Karpas-422 (cell line): ENCODE measurements at regions not wholly inside any gene's neighbourhood (a gene's known extent, or its start where the extent isn't known, plus 50 kb on each side); places are given as distances from the start of the nearest gene placed in this dataset.

ENCODE experiments used
- DNase-seq: peaks from one replicate; pipeline ENCODE4 v3.0.0-alpha.2; 2015
- H2AFZ ChIP-seq: fragments of 200-600 bp; sonication (generic); 2 replicates; pipeline ENCODE4 v1.6.1; 2014; ENCODE audit warnings: antibody characterized with exemption, low read length, mixed read lengths
- H3K27ac ChIP-seq: fragments of 200-600 bp; sonication (generic); 2 replicates; pipeline ENCODE4 v1.5.1; 2014; ENCODE audit warnings: mild to moderate bottlenecking, low read length, moderate library complexity
- H3K27me3 ChIP-seq: fragments of 200-600 bp; sonication (generic); 2 replicates; pipeline ENCODE4 v1.6.1; 2014; ENCODE audit warnings: low read length, mixed read lengths
- H3K36me3 ChIP-seq: fragments of 200-600 bp; sonication (generic); 2 replicates; pipeline ENCODE4 v1.6.1; 2014; ENCODE audit warnings: low read length, mixed read lengths; ENCODE audit not compliant: insufficient read depth
- H3K4me1 ChIP-seq: fragments of 200-600 bp; sonication (generic); 2 replicates; pipeline ENCODE4 v1.6.1; 2014; ENCODE audit warnings: mild to moderate bottlenecking, low read length, mixed read lengths
- H3K4me2 ChIP-seq: fragments of 200-600 bp; sonication (generic); 2 replicates; pipeline ENCODE4 v1.6.1; 2014; ENCODE audit warnings: low read length, low read depth, mild to moderate bottlenecking; ENCODE audit not compliant: poor library complexity, severe bottlenecking
- H3K4me3 ChIP-seq: fragments of 200-600 bp; sonication (generic); 2 replicates; pipeline ENCODE4 v1.5.1; 2014; ENCODE audit warnings: mild to moderate bottlenecking, antibody characterized with exemption, low read length, mixed read lengths
- H3K79me2 ChIP-seq: fragments of 200-600 bp; sonication (generic); 2 replicates; pipeline ENCODE4 v1.6.1; 2014; ENCODE audit warnings: mild to moderate bottlenecking, low read length, mixed read lengths
- H3K9ac ChIP-seq: fragments of 200-600 bp; sonication (generic); 2 replicates; pipeline ENCODE4 v1.6.0; 2014; ENCODE audit warnings: low read length
- H3K9me2 ChIP-seq: fragments of 200-600 bp; sonication (generic), shearing (Covaris generic); replicated peaks from 2 replicates; pipeline ENCODE4 v1.6.0; 2014; ENCODE audit warnings: mild to moderate bottlenecking, low read length, moderate library complexity; ENCODE audit not compliant: insufficient read depth
- H3K9me3 ChIP-seq: fragments of 300-700, 200-600 bp; sonication (generic); 2 replicates; pipeline ENCODE4 v1.6.1; 2014; ENCODE audit warnings: low read length, mixed read lengths
- H4K20me1 ChIP-seq: fragments of 200-600 bp; sonication (generic); 2 replicates; pipeline ENCODE4 v1.6.1; 2014; ENCODE audit warnings: mild to moderate bottlenecking, antibody characterized with exemption, low read length, low read depth; ENCODE audit not compliant: insufficient read depth

DNA sequence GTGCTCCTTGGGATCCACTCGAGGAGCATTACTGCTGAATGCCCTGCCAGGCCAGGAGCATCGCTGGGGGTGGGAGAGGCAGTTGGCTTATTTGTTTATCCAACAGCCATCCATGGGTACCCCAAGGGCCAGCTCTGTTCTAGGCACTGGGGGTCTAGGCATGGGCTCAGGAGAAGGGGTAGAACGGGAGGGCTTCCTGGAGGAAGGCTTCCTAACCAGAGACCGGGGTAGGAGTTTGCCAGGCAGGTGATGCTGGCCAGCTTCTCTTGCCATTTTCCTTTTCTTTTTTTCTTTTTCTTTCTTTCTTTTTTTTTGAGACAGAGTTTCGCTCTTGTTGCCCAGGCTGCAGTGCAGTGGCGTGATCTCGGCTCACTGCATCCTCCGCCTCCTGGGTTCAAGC, 241.0 kb downstream of the SEC14L1 start:
- Histone ChIP-seq H3K27ac (no peak overlapping the region), H3K79me2 (no peaks in the 10 kb centered on the region), H3K9me3 (no peaks in the 10 kb centered on the region), H3K4me3 (no peak overlapping the region), H3K4me2 (no peak overlapping the region), H3K36me3 (no peaks in the 10 kb centered on the region), H3K4me1 (peaks cover 34% of the 10 kb centered on the region), H4K20me1 (no peaks in the 10 kb centered on the region), H3K27me3 (no peaks in the 10 kb centered on the region), H3K9me2 (no peaks in the 10 kb centered on the region), H3K9ac (no peak overlapping the region), H2AFZ (no peak overlapping the region)
- DNase-seq: no peak

DNA sequence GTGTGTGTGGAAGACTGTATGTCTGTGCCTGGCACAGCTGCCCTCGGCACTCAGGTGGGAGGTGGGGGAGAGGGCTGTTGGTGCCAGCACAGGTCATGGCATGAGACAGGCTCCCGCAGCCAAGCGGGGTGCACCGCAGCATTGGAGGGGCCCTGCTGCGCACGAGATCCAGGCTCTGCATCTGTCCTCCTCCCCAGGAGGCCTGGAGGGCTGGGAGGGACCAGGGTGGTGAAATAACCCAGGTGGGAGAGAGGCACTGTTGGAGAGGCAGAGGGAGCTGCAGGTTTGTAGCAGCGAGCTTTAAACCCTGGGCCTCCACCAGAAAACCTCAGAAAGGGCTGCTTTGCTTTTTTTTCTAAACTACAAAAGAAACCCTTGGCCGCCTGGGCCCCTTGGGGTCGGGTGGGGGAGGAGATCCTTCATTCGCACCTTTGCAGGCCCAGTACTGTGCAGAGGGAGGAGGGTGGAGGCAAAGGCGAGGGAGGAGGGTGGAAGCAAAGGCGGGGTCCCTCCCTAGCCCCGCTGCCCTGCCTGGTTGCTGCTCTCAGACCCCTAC, 241.7 kb downstream of the SEC14L1 start:
- H3K4me3 ChIP-seq: peak overlapping the region; percentile 44; the same call in 1 of the 2 replicates
- H3K4me1 ChIP-seq: peaks cover 34% of the 10 kb centered on the region
- H3K27ac ChIP-seq: peak overlapping the region; percentile 60
- no peaks in the 10 kb centered on the region for H3K9me3 ChIP-seq
- H4K20me1 ChIP-seq: no peaks in the 10 kb centered on the region
- no peaks in the 10 kb centered on the region for H3K27me3 ChIP-seq
- peak; percentile 64 for DNase-seq
- H3K4me2 ChIP-seq: peak overlapping the region; percentile 68
- no peaks in the 10 kb centered on the region for H3K36me3 ChIP-seq
- H2AFZ ChIP-seq: no peak overlapping the region
- H3K9ac ChIP-seq: peak overlapping the region; percentile 49
- H3K9me2 ChIP-seq: no peaks in the 10 kb centered on the region
- H3K79me2 ChIP-seq: no peaks in the 10 kb centered on the region

DNA sequence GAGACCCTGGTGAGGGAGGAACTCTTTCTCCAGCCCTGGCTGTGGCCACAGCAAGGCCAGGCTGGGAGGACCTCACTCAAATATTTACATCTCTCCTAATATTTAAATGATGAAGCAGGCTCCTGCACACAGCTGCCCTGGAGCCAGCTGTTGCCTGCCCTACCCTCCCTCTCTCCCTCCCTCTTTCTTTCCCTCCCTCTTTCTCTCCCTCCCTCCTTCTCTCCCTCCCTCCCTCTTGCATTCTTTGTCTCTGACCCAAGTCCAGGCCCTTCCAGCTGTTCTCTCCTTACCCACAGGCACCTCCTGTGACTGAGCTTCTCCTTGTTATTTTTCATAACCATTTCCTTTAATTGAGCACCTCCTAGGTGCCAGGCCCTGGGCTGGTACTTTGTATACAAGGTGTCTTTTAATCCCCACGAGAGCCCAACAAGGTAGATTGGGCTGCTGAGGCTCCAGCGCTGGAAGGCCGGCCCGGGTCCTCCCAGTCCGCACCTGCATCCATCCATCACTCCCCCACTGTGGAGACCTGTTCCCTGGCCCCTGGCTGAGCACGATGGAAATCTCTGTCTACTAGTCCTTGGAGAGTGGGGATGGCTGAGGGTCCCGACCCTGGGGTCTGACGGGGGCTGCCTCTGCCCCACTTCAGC, 242.3 kb downstream of the SEC14L1 start:
- no peaks in the 10 kb centered on the region for H4K20me1 ChIP-seq
- H3K4me2 ChIP-seq: peak overlapping the region; percentile 68
- no peak overlapping the region for H2AFZ ChIP-seq
- no peak for DNase-seq
- H3K36me3 ChIP-seq: no peaks in the 10 kb centered on the region
- peaks cover 34% of the 10 kb centered on the region for H3K4me1 ChIP-seq
- H3K27me3 ChIP-seq: no peaks in the 10 kb centered on the region
- H3K9ac ChIP-seq: peak overlapping the region; percentile 49
- no peaks in the 10 kb centered on the region for H3K79me2 ChIP-seq
- peak overlapping the region; percentile 60; the same call in 1 of the 2 replicates for H3K27ac ChIP-seq
- peak overlapping the region; percentile 44; the same call in 1 of the 2 replicates for H3K4me3 ChIP-seq
- H3K9me3 ChIP-seq: no peaks in the 10 kb centered on the region
- no peaks in the 10 kb centered on the region for H3K9me2 ChIP-seq

DNA sequence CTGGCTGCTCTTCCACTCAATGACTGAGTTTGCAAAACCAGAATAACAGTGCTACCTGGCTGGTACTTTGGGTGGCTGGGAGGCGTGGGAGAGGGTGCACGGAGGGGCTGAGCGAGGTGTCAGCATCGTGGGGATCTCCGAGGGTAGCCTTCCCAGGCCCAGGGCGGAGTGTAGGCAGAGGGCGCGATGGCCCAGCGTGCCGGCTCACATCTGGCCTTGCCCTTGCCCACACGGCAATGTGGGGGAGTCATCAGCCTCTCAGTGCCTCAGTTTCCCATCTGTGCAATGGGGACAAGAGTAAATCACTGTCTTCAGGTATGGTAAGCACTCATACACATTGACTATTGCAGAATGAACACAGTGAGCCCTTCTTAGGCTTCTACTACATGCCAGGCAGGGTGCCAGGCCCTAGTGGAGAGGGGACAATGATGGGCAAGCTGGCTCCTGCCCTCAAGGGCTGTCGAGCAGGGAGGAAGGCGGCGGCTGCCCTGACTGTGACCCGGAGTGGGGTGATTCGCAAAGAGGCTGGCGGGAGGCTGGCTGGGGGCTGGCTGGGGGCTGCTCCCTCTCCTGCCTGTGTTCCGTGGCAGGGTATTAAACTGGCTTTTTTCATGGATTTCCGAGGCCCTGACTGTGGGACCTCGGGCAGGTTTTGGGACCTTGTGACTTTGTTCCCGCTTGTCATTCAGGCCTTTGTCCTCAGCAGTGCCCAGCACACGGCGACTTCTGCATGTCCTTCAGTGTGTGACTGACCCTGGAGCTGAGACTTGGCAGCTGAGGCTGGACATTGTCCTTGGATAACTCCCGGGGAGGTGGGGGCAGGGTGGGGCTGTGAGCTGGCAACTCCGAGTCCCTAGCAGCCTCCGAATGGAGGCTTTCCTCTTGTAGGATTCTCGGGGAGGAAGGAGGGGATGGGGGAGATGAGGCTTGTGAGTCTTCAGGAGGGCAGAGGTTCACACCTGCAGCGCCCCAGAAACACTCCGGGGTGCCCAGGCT, 243.1 kb downstream of the SEC14L1 start:
- peak overlapping the region; percentile 68 for H3K4me2 ChIP-seq
- no peaks in the 10 kb centered on the region for H3K79me2 ChIP-seq
- H3K9me3 ChIP-seq: no peaks in the 10 kb centered on the region
- H3K4me1 ChIP-seq: peaks cover 34% of the 10 kb centered on the region
- H3K4me3 ChIP-seq: no peak overlapping the region
- no peaks in the 10 kb centered on the region for H3K27me3 ChIP-seq
- no peaks in the 10 kb centered on the region for H3K36me3 ChIP-seq
- no peaks in the 10 kb centered on the region for H3K9me2 ChIP-seq
- no peak overlapping the region for H3K27ac ChIP-seq
- DNase-seq: no peak
- H2AFZ ChIP-seq: no peak overlapping the region
- no peak overlapping the region for H3K9ac ChIP-seq
- H4K20me1 ChIP-seq: no peaks in the 10 kb centered on the region

DNA sequence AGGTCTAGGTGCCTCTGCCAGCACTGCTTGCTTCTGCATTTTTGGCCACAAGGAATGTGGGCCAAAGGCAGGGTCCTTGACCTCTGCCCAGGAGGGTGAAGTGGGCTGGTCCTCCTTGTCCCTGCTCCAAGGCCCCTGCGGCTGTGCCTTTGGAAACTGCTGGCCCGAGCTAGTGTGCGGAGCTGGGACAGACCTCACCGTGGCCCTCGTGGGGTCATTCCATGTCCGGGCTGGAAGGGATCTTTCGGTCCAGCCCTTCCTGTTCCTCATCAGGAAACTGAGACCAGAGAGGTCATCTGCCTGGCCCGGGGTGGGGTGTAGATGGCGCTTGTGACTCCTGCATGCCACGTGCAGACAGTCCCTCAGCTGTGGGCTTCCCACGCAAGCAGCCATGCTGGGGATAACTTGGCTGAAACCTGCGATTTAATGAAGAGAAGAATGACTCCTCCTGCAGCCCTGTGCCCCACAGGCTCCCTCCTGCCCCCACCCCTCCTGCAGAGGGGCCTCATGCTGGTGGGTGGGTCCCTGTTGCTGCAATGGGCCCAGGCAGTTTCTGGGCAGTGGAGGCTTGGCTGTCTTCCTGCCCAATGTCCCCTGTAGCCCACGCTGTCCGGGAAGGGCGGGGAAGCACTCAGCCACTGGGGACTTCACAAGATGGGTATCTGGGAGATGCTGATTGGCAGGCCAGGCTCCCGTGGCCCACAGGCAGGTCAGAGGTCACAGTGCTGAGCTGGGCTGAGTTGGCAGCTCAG, 245.2 kb downstream of the SEC14L1 start:
- H3K79me2 ChIP-seq: no peaks in the 10 kb centered on the region
- H3K9me3 ChIP-seq: no peaks in the 10 kb centered on the region
- H3K27me3 ChIP-seq: no peaks in the 10 kb centered on the region
- no peaks in the 10 kb centered on the region for H3K36me3 ChIP-seq
- peaks cover 31% of the 10 kb centered on the region for H3K4me1 ChIP-seq
- H3K9ac ChIP-seq: no peak overlapping the region
- DNase-seq: no peak
- H3K27ac ChIP-seq: no peak overlapping the region
- H4K20me1 ChIP-seq: no peaks in the 10 kb centered on the region
- H2AFZ ChIP-seq: no peak overlapping the region
- H3K9me2 ChIP-seq: no peaks in the 10 kb centered on the region
- H3K4me2 ChIP-seq: no peak overlapping the region
- no peak overlapping the region for H3K4me3 ChIP-seq

DNA sequence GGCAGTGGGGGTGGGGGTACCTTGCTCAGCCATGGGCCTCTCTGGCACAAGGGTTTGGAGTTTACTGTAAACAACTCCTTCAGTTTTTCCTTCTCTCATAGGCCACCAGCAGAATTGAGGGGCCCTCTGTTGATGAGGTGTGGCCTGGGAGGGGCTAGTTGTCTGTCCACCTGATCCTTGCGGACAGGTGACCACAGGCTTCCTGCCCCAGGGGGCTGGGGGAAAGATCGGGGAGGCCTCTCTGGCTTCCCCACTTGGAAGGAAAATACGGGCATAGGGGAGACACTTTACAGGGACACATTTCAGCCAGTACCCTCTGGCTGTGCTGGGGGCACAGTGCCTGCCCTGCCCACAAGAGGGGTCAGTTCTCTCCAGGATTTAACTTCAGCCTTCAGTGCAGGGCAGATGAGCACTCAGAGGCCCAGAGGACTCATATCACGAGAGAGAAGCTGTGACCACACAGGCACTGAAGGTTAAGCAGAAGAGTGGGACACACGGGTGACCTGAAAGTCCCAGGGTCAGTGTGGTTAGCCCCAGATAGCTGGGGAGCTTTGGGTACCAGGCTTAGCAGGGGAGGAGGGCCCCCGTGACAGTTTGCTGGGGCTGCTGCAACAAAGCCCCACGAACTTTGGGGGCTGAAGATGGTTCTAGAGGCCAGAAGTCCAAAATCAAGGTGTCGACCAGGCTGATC, 245.9 kb downstream of the SEC14L1 start:
- Histone ChIP-seq H3K9me2 (no peaks in the 10 kb centered on the region), H4K20me1 (no peaks in the 10 kb centered on the region), H3K27me3 (no peaks in the 10 kb centered on the region), H3K9ac (no peak overlapping the region), H3K27ac (no peak overlapping the region), H3K4me3 (no peak overlapping the region), H2AFZ (no peak overlapping the region), H3K9me3 (no peaks in the 10 kb centered on the region), H3K36me3 (no peaks in the 10 kb centered on the region), H3K4me1 (peaks cover 24% of the 10 kb centered on the region), H3K4me2 (no peak overlapping the region), H3K79me2 (no peaks in the 10 kb centered on the region)
- DNase-seq: no peak

DNA sequence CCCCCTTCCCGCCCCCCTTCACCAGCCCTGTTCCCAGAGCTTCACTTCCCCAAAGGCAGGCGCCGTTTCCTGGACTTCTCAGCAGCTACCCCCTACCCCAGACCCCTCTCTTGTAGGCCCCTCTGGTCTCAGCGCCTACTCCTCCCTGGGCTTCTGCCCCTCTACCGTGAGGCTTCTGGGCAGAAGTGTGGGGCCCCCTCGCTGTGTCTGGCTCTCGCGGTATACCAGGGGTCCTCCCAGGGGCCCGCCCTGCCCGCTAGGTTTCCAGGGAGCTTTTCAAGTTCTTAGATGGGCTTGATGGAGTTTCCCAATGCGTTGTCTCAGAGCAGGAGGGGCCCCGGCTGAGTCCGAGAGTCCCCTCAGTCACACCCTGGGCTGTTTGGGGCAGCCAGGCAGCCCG, 247.1 kb downstream of the SEC14L1 start:
- Histone ChIP-seq H3K79me2 (no peaks in the 10 kb centered on the region), H3K27ac (no peak overlapping the region), H2AFZ (no peak overlapping the region), H3K9ac (no peak overlapping the region), H3K9me3 (no peaks in the 10 kb centered on the region), H3K4me3 (no peak overlapping the region), H4K20me1 (no peaks in the 10 kb centered on the region), H3K27me3 (no peaks in the 10 kb centered on the region), H3K36me3 (no peaks in the 10 kb centered on the region), H3K9me2 (no peaks in the 10 kb centered on the region), H3K4me2 (no peak overlapping the region), H3K4me1 (peaks cover 12% of the 10 kb centered on the region)
- DNase-seq: no peak
